ENCODE measurements at regions not wholly inside any gene's neighbourhood (a gene's known extent, or its start where the extent isn't known, plus 50 kb on each side); places are given as distances from the start of the nearest gene placed in this dataset.

DNA sequence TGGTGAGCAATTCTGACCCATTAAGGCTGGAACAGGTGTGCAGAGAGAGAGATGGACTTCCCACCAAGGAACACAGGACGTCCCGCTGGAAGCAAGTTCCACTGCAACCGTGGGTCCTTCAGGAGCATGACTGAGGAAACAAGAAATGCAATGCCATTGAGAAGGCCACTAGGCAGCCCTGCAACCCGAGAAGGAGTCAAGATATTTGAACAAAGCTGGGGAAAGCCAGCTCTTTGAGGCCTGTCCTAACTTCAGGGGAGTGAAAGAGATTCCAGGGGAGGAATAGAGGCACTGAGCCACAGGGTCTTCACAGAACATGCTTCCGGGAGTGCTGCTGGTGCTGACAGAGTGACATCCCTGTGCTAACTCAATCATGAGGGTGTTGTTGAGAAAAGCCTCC lies 153.8 kb upstream of the ZNF236 start:
- no peaks in the 10 kb centered on the region for H3K36me3 ChIP-seq (ENCODE audit: control insufficient read depth, insufficient read depth, low read length)
- no peak for FAIRE-seq
- TF ChIP-seq, protein P1, sequence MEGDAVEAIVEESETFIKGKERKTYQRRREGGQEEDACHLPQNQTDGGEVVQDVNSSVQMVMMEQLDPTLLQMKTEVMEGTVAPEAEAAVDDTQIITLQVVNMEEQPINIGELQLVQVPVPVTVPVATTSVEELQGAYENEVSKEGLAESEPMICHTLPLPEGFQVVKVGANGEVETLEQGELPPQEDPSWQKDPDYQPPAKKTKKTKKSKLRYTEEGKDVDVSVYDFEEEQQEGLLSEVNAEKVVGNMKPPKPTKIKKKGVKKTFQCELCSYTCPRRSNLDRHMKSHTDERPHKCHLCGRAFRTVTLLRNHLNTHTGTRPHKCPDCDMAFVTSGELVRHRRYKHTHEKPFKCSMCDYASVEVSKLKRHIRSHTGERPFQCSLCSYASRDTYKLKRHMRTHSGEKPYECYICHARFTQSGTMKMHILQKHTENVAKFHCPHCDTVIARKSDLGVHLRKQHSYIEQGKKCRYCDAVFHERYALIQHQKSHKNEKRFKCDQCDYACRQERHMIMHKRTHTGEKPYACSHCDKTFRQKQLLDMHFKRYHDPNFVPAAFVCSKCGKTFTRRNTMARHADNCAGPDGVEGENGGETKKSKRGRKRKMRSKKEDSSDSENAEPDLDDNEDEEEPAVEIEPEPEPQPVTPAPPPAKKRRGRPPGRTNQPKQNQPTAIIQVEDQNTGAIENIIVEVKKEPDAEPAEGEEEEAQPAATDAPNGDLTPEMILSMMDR (IDR thresholded peaks at IDR 0.05; ENCODE audit: insufficient read depth, low read length, severe bottlenecking), result no peak
- no peaks in the 10 kb centered on the region for H3K27me3 ChIP-seq (ENCODE audit: control insufficient read depth, insufficient read depth, low read length)
- DNase-seq (ENCODE audit: low read depth), result no peak
- H3K4me3 ChIP-seq (ENCODE audit: low read depth, low read length), result no peak overlapping the region

DNA sequence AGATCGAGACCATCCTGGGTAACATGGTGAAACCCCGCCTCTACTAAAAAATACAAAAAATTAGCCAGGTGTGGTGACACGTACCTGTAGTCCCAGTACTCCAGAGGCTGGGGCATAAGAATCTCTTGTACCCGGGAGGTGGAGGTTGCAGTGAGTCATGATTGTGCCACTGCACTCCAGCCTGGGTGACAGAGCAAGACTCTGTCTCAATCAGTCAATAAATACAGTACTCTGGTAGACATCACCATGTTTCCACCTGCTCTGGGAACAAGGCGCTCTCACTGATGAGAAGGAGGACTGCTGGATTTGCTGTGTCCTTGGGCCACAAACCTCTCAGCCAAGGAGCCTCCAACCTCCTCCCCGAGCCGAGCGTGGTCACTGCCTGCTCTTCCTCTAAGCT lies 154.2 kb upstream of the ZNF236 start:
- Histone ChIP-seq H3K27me3 (ENCODE audit: control insufficient read depth, insufficient read depth, low read length) (no peaks in the 10 kb centered on the region), H3K36me3 (ENCODE audit: control insufficient read depth, insufficient read depth, low read length) (no peaks in the 10 kb centered on the region), H3K4me3 (ENCODE audit: low read depth, low read length) (no peak overlapping the region)
- TF ChIP-seq, protein P1 (IDR thresholded peaks at IDR 0.05; ENCODE audit: insufficient read depth, low read length, severe bottlenecking), result no peak
- FAIRE-seq (no peak), DNase-seq (ENCODE audit: low read depth) (no peak)

DNA sequence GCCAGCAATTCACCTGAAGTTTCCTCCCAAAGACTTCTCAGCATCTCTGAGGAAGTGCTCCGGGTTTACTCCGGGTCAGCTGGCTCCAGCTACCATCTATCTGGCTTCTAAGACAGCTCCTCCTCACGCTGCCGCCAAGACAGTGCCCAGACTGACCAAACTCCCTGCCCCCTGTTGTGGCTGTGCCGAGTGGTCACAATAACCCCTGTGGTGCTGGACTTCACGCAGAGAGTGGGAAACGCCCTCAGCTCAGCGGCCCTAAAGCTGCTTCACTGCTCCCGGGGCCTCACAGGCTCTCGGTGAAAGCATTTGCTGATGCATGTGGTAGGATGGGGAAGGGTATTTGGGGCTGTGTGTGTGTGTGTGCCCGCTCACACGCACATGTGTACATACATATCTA lies 154.8 kb upstream of the ZNF236 start:
- TF ChIP-seq, protein P1 (IDR thresholded peaks at IDR 0.05; ENCODE audit: insufficient read depth, low read length, severe bottlenecking), result no peak
- DNase-seq (ENCODE audit: low read depth), result no peak
- H3K27me3 ChIP-seq (ENCODE audit: control insufficient read depth, insufficient read depth, low read length), result no peaks in the 10 kb centered on the region
- no peak overlapping the region for H3K4me3 ChIP-seq (ENCODE audit: low read depth, low read length)
- no peak for FAIRE-seq
- H3K36me3 ChIP-seq (ENCODE audit: control insufficient read depth, insufficient read depth, low read length), result no peaks in the 10 kb centered on the region

DNA sequence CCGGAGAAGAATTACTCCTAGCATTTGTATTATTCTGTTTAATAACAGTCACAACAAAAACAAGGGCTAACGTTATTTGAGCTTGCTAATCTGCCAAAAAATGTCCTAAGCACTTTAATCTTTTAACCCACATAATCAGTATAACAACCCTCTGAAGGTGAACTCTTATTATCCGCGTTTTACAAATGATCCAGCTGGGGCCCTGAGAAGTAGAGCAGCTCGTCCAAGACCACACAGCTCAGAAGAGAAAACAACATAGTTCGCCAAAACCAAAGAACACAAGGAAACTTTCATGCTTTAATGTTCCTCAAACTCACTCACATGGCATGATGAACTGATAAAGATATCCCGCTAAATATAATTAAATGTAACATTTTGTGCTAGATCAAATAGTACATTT lies 159.7 kb upstream of the ZNF236 start:
- peaks cover 3% of the 10 kb centered on the region for H3K27me3 ChIP-seq (ENCODE audit: control insufficient read depth, insufficient read depth, low read length)
- TF ChIP-seq, protein P1 (IDR thresholded peaks at IDR 0.05; ENCODE audit: insufficient read depth, low read length, severe bottlenecking), result no peak
- no peaks in the 10 kb centered on the region for H3K36me3 ChIP-seq (ENCODE audit: control insufficient read depth, insufficient read depth, low read length)
- DNase-seq (ENCODE audit: low read depth) (no peak), FAIRE-seq (no peak)
- H3K4me3 ChIP-seq (ENCODE audit: low read depth, low read length), result no peak overlapping the region

DNA sequence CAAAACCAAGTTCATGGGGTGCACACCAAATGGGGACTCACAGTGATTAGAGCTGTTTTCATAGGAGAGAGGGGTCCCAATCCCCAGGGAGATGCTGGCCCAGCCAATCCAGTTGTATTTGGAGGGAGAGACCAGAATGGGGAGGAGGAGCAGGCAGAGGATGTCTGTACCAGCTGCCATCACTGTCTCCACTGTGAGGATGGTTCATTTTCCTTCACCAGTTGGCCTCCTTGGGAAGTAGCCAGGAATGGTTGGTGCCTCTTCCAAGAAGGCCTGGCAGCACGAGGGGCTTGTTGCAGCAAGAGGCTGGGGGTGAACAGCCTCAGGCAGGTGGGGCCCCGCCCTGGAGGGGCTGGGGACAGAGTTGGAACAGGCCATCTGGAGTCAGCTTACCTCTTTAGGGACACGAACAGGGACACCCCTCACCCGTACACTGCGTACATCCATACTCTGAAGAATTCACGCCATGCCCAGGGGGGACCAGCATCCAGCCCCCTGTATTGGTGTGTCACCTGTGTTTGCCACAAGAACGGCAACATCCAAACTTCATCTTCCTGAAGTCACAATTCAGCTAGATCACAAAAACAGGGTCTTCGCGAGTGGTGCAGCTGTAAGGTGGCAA lies 161.7 kb upstream of the ZNF236 start:
- H3K36me3 ChIP-seq (ENCODE audit: control insufficient read depth, insufficient read depth, low read length), result no peaks in the 10 kb centered on the region
- TF ChIP-seq, protein P1 (IDR thresholded peaks at IDR 0.05; ENCODE audit: insufficient read depth, low read length, severe bottlenecking), result no peak
- DNase-seq (ENCODE audit: low read depth) (no peak), FAIRE-seq (no peak)
- peaks cover 6% of the 10 kb centered on the region for H3K27me3 ChIP-seq (ENCODE audit: control insufficient read depth, insufficient read depth, low read length)
- H3K4me3 ChIP-seq (ENCODE audit: low read depth, low read length), result no peak overlapping the region

DNA sequence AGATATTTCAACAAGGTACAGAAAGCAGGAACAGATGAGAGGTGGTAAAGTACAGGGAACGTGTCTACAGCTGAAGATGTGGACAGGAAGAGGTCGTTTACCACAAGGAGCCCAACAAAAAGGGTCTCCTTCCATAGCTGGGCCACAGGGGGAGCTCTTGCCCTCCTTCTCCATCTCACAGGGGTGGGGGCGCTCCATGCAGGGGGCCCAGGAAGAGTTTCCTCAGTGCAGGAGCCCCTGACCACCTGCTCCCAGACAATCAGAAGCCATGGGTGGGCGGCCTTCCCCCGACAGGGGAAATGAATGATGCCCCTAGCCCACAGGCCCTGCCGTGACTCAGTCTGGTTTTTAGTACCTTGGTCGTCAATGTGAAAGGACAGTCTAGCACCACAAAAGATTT lies 163.6 kb upstream of the ZNF516 start:
- H3K36me3 ChIP-seq (ENCODE audit: control insufficient read depth, insufficient read depth, low read length), result no peaks in the 10 kb centered on the region
- FAIRE-seq (no peak), DNase-seq (ENCODE audit: low read depth) (no peak)
- H3K27me3 ChIP-seq (ENCODE audit: control insufficient read depth, insufficient read depth, low read length), result peaks cover 6% of the 10 kb centered on the region
- TF ChIP-seq, protein P1 (IDR thresholded peaks at IDR 0.05; ENCODE audit: insufficient read depth, low read length, severe bottlenecking), result peak; percentile 28
- no peak overlapping the region for H3K4me3 ChIP-seq (ENCODE audit: low read depth, low read length)
